K562 (cell line): ENCODE measurements at regions not wholly inside any gene's neighbourhood (a gene's known extent, or its start where the extent isn't known, plus 50 kb on each side); places are given as distances from the start of the nearest gene placed in this dataset.

Source experiments
- FOXP1 ChIP-seq: sonication (generic); formaldehyde crosslinking; IDR thresholded peaks from 2 replicates; pipeline ENCODE4 v1.8.0; 2022; ENCODE audit warnings: mild to moderate bottlenecking, missing genetic modification reagents
- JUND ChIP-seq, 2 experiments: IDR thresholded peaks; 2 replicates in 1 of 2; 3 replicates in 1 of 2; pipeline ENCODE4 v1.6.1; 2011; ENCODE audit warnings: borderline replicate concordance in 2 of 2, low read depth in 2 of 2, low read length in 2 of 2, improper control_type of control experiment in 1 of 2, missing biosample characterization in 1 of 2, missing genetic modification characterization in 1 of 2, missing genetic modification reagents in 1 of 2
- RAD21 ChIP-seq, 2 experiments: fragments of 250-450 bp in 1 of 2; fragments of 450-650 bp in 1 of 2; sonication (Bioruptor Pico) in 1 of 2; formaldehyde crosslinking in 1 of 2; IDR thresholded peaks in 1 of 2; conservative IDR thresholded peaks in 1 of 2; 2 replicates each; pipeline versions ENCODE4 v1.4.0 to v1.8.0; 2020 to 2022; ENCODE audit warnings: mild to moderate bottlenecking in 2 of 2, moderate library complexity in 1 of 2
- SMARCB1 ChIP-seq: IDR thresholded peaks from 2 replicates; pipeline ENCODE4 v1.6.1; 2011; ENCODE audit warnings: improper control_type of control experiment, low read depth; ENCODE audit not compliant: insufficient read length
- TAF1 ChIP-seq: IDR thresholded peaks from 2 replicates; pipeline ENCODE4 v1.6.1; 2011; ENCODE audit warnings: mild to moderate bottlenecking, low read length, moderate library complexity; ENCODE audit not compliant: insufficient read depth, control insufficient read depth, severe bottlenecking; ENCODE audit errors: extremely low read depth
- TARDBP ChIP-seq: fragments of 450-650 bp; IDR thresholded peaks from 2 replicates; pipeline ENCODE4 v1.6.1; 2016
- TF ChIP-seq, protein P1 (sequence below): fragments of 450-650 bp; formaldehyde crosslinking; IDR thresholded peaks from 2 replicates; pipeline ENCODE4 v1.4.0; 2020; ENCODE audit warnings: mild to moderate bottlenecking, moderate library complexity
- TF ChIP-seq, protein P2 (sequence below), 3 experiments: IDR thresholded peaks in 2 of 3; conservative IDR thresholded peaks in 1 of 3; 2 replicates each; pipeline ENCODE4 v1.5.1; 2011 to 2012; ENCODE audit warnings: low read length in 3 of 3, mild to moderate bottlenecking in 3 of 3, control low read depth in 2 of 3, improper control_type of control experiment in 1 of 3, inconsistent platforms in 1 of 3, low read depth in 1 of 3, mixed read lengths in 1 of 3, moderate library complexity in 1 of 3; ENCODE audit not compliant: insufficient read depth in 2 of 3
- TF ChIP-seq, protein P3 (sequence below): fragments of 250-450 bp; sonication (Bioruptor Pico); IDR thresholded peaks from 2 replicates; pipeline ENCODE4 v1.4.0; 2020; ENCODE audit warnings: mild to moderate bottlenecking, moderate library complexity, borderline replicate concordance
- TF ChIP-seq, protein P4 (sequence below): sonication (generic); formaldehyde crosslinking; IDR thresholded peaks from 2 replicates; pipeline ENCODE4 v1.8.1; 2023; ENCODE audit warnings: mild to moderate bottlenecking, missing genetic modification reagents

DNA sequence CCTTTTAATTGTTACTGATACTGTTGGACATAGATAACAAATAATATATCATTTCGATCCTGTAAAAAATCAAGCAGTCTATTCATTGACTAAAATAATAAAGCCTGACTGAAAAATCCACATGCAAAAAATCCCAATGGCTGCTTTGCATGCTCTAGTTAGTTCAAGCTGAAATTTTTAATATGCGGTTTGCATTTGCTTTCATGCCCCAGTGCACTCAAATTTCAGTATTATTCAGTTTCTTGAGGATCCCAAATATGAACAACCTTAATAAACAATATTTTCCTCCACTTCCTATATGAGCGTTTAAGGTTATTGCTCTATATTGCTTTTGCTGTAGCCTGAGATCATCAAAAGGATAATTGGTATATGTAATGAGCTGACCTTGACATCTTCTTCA lies 75.1 kb upstream of the DPH5 start:
- TF ChIP-seq SMARCB1 (no peak), RAD21 (CRISPR knock-in tag; conservative IDR thresholded peaks at IDR 0.05 in 1 of 2, IDR thresholded peaks at IDR 0.05 in 1 of 2) (no peak), FOXP1 (CRISPR knock-in tag) (no peak), TARDBP (no peak), TAF1 (no peak), JUND (IDR thresholded peaks at IDR 0.05; ENCODE audit: borderline replicate concordance, low read depth, low read length) (no peak), JUND (tag; IDR thresholded peaks at IDR 0.05; ENCODE audit: borderline replicate concordance, low read depth, low read length) (no peak)
- TF ChIP-seq, protein P1, sequence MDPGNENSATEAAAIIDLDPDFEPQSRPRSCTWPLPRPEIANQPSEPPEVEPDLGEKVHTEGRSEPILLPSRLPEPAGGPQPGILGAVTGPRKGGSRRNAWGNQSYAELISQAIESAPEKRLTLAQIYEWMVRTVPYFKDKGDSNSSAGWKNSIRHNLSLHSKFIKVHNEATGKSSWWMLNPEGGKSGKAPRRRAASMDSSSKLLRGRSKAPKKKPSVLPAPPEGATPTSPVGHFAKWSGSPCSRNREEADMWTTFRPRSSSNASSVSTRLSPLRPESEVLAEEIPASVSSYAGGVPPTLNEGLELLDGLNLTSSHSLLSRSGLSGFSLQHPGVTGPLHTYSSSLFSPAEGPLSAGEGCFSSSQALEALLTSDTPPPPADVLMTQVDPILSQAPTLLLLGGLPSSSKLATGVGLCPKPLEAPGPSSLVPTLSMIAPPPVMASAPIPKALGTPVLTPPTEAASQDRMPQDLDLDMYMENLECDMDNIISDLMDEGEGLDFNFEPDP (CRISPR knock-in tag) = no peak
- TF ChIP-seq, protein P2, sequence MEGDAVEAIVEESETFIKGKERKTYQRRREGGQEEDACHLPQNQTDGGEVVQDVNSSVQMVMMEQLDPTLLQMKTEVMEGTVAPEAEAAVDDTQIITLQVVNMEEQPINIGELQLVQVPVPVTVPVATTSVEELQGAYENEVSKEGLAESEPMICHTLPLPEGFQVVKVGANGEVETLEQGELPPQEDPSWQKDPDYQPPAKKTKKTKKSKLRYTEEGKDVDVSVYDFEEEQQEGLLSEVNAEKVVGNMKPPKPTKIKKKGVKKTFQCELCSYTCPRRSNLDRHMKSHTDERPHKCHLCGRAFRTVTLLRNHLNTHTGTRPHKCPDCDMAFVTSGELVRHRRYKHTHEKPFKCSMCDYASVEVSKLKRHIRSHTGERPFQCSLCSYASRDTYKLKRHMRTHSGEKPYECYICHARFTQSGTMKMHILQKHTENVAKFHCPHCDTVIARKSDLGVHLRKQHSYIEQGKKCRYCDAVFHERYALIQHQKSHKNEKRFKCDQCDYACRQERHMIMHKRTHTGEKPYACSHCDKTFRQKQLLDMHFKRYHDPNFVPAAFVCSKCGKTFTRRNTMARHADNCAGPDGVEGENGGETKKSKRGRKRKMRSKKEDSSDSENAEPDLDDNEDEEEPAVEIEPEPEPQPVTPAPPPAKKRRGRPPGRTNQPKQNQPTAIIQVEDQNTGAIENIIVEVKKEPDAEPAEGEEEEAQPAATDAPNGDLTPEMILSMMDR (IDR thresholded peaks at IDR 0.05 in 2 of 3, conservative IDR thresholded peaks at IDR 0.05 in 1 of 3; ENCODE audit: insufficient read depth in 2 of 3, low read depth in 1 of 3, low read length in 3 of 3) = no peak
- TF ChIP-seq, protein P3, sequence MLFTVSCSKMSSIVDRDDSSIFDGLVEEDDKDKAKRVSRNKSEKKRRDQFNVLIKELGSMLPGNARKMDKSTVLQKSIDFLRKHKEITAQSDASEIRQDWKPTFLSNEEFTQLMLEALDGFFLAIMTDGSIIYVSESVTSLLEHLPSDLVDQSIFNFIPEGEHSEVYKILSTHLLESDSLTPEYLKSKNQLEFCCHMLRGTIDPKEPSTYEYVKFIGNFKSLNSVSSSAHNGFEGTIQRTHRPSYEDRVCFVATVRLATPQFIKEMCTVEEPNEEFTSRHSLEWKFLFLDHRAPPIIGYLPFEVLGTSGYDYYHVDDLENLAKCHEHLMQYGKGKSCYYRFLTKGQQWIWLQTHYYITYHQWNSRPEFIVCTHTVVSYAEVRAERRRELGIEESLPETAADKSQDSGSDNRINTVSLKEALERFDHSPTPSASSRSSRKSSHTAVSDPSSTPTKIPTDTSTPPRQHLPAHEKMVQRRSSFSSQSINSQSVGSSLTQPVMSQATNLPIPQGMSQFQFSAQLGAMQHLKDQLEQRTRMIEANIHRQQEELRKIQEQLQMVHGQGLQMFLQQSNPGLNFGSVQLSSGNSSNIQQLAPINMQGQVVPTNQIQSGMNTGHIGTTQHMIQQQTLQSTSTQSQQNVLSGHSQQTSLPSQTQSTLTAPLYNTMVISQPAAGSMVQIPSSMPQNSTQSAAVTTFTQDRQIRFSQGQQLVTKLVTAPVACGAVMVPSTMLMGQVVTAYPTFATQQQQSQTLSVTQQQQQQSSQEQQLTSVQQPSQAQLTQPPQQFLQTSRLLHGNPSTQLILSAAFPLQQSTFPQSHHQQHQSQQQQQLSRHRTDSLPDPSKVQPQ (CRISPR knock-in tag) = no peak
- TF ChIP-seq, protein P4, sequence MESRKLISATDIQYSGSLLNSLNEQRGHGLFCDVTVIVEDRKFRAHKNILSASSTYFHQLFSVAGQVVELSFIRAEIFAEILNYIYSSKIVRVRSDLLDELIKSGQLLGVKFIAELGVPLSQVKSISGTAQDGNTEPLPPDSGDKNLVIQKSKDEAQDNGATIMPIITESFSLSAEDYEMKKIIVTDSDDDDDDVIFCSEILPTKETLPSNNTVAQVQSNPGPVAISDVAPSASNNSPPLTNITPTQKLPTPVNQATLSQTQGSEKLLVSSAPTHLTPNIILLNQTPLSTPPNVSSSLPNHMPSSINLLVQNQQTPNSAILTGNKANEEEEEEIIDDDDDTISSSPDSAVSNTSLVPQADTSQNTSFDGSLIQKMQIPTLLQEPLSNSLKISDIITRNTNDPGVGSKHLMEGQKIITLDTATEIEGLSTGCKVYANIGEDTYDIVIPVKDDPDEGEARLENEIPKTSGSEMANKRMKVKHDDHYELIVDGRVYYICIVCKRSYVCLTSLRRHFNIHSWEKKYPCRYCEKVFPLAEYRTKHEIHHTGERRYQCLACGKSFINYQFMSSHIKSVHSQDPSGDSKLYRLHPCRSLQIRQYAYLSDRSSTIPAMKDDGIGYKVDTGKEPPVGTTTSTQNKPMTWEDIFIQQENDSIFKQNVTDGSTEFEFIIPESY (CRISPR knock-in tag) = no peak
